Esophagus muscularis mucosa (tissue), 4 donors: ENCODE measurements at regions not wholly inside any gene's neighbourhood (a gene's known extent, or its start where the extent isn't known, plus 50 kb on each side); places are given as distances from the start of the nearest gene placed in this dataset.

Experiments used
- CTCF ChIP-seq, 3 experiments: fragments of 200-600 bp in 2 of 3; fragments of 450-650 bp in 1 of 3; sonication (generic) in 2 of 3; IDR thresholded peaks; one replicate each; pipeline ENCODE4 v1.5.1; 2017 to 2019; ENCODE audit warnings: antibody characterized with exemption in 3 of 3, mild to moderate bottlenecking in 2 of 3, moderate library complexity in 1 of 3
- EP300 ChIP-seq: sonication (generic); formaldehyde crosslinking; IDR thresholded peaks from one replicate; pipeline ENCODE4 v1.6.1; 2017; ENCODE audit warnings: antibody characterized with exemption
- POLR2A ChIP-seq: fragments of 450-650 bp; IDR thresholded peaks from one replicate; pipeline ENCODE4 v1.6.1; 2017; ENCODE audit warnings: antibody characterized with exemption, moderate library complexity, mild to moderate bottlenecking, low read depth
- POLR2AphosphoS5 ChIP-seq, 2 donors: sonication (generic); formaldehyde crosslinking; IDR thresholded peaks; one replicate each; pipeline ENCODE4 v1.6.1; 2017; ENCODE audit warnings: antibody characterized with exemption in 2 of 2

GRCh38 chr12:84694116-84694515, 218.5 kb downstream of the SLC6A15 start:
- TF ChIP-seq POLR2A (no peak), CTCF (IDR thresholded peaks at IDR 0.05) (no peak), POLR2AphosphoS5 (IDR thresholded peaks at IDR 0.05) (no peak), EP300 (no peak)
